ENCODE measurements at regions not wholly inside any gene's neighbourhood (a gene's known extent, or its start where the extent isn't known, plus 50 kb on each side); places are given as distances from the start of the nearest gene placed in this dataset.

DNA sequence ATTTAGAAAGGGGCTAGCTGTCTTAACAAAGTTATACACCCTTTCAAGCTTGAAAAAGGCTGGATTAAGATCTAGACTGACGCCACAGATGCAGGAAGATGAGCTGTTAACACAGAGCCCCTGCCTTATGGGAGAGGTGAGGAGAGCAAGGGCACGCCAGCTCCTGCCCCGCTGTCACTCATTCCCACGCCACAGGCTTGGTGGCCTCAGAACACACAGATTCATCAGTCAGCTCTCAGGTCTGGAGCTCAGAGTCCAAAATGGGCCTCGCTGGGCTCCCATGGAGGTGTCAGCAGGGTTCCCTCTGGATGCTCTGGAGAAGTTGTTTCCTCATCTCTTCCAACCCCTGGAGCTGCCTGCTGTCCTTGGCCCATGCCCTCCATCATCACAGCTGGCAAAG is 554.2 kb downstream of the TCERG1L start:
- TF ChIP-seq CTCF (optimal IDR thresholded peaks at IDR 0.05 in 1 of 3, IDR thresholded peaks at IDR 0.05 in 1 of 3, conservative IDR thresholded peaks at IDR 0.05 in 1 of 3; ENCODE audit: extremely low read depth in 1 of 3, insufficient read depth in 2 of 3, low read length in 3 of 3): no peak
- TF ChIP-seq EZH2 (IDR thresholded peaks at IDR 0.05; ENCODE audit: low read length): no peak
